Superior temporal gyrus (tissue), 1 donor: ENCODE measurements at regions not wholly inside any gene's neighbourhood (a gene's known extent, or its start where the extent isn't known, plus 50 kb on each side); places are given as distances from the start of the nearest gene placed in this dataset.
"Not testable (repeated sequence)": the region's sequence is repeated elsewhere in the genome, so short reads cannot be mapped to it uniquely, and the experiment has no call there.

ENCODE experiments used
- DNase-seq: peaks from one replicate; pipeline ENCODE4 v3.0.0-alpha.2; 2016; ENCODE audit errors: extremely low spot score

DNA sequence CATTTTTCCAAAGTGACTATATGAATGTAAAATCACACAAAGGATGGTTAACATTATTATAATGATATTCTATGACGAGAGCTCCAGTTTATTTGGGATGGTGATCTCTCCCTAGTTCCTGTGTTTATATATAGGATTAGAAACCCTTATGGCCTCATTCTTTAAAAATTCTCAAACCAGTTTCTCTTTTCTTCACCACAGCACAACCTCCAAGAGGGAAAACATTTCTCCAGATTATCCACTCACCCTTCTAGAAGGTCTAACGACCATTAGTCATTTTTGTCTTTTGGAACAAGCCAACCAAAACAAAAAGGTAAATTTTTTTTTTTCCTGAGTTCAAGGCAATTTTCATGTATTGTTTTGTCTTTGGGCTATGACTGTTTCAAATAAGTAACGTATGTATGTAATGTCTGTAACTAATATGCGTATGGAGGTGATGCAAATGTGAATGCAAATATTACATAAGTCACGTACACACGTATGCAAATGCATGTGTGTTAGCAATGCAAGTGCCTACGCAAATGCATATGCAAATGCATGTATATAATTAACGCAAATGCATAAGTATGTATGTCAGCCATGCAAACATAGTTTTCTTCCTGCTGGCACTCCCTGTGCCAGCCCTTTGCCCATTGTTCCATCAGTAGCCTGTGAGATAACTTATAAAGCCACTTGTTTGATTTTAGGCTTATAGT lies 72.5 kb upstream of the MORC3 start:
- no peak for DNase-seq

DNA sequence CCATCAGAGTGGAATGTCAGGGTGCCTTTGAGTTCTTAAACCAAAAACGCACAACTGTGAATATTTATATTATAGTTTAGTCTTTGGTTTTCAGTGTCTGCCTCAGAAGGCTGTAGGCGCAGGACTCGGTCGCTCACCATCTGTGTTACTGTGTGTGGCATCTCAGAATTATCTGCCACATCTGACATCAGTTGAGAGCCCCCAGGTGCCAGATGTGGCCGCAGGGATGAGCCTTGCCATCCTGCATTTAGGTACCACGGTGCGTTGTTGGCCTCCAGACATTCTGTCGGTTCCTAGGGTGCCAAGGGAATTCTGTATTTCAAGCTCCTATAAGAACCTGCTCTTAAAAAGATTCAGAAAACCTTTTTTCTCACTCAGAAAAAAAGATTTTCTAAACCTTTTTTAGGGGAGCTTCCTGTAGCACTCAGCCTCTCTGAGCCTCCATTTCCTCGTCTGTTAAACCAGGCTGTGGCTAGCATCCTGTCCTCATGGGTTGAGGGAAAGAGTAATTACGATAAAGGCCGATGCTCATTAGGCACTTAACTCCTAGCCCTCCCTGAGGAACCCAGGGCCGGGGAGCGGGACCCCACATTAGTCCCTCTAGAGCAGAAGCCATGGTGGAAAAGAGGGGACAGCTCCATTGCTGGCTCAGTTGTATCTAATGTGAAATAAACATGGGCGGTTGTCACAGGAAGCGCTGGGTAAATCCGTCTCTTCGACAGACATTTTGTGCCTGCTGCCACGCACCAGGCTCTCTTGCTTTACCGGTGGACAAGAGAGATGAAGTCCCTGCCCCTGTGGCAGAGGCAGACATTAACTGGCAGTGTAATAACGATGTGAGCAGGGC lies 70.2 kb upstream of the MORC3 start:
- no peak for DNase-seq

GRCh38 chr21:36250423-36251075 lies 69.4 kb upstream of the MORC3 start:
- DNase-seq, result no peak

DNA sequence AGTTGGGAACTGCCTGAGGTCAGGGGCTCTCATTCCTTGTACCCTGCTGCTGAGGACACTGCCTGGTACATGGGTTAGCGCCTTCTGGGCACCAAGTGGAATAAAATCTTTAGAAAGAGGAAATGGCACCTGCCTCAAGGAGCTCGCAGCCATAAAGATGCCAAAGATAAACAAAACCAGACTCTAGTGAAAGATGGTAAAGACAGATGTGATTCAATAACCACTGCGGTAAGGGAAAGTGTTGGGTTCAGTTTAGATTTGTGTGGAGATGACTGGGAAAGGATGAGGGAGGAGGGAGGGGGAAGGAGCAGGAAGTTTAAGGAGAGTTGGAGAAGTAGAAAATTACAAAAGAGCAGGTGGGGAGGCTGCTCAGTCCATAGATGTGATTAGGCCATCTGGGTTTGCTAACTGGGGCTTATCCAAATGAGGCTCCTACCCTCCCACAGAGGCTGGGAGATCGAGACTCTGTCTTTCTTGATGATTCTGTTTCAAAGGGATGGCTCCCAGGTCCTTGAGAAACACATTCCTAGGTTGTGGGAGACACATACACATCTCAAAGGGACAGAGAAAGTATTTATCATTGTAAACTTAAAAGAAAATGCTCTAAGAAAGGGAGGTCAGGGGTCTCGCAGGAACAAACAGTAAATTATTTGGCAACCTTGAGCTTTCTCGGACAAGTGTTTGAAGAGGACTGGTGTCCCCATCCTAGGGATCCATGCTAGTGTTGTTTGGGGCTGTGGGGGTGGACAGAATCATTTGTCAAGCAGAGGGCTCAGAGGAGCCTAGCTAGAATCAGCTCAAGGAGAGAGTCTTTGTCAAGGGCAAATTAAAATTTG lies 65.7 kb upstream of the MORC3 start:
- DNase-seq, result no peak

- DNase-seq, result no peak
These were observed 64.3 kb upstream of the MORC3 start for GRCh38 chr21:36255663-36256062.

GRCh38 chr21:36257657-36258056 lies 62.3 kb upstream of the MORC3 start:
- DNase-seq, result no peak

- DNase-seq, result peak; percentile 90
These were observed 59.8 kb upstream of the MORC3 start for GRCh38 chr21:36260030-36260787.

DNA sequence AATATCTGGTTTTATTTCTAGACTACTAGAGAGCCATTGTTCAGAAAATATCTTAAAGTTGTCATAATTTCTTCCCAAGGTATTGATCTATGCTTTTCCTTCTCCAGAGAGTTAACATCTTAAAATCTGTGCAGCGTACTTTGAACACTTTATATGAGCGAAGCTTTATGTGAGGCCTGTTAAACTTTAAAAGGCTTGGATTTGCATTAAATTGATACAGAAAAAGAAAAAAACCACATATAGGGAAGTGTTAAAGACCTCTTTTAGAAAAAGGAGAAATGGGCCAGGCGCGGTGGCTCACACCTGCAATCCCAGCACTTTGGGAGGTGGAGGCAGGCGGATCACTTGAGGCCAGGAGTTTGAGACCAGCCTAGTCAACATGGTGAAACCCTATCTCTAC lies 59.2 kb upstream of the MORC3 start:
- no peak for DNase-seq

- DNase-seq, result no peak
These were observed 58.5 kb upstream of the MORC3 start for GRCh38 chr21:36261459-36261858.

- no peak for DNase-seq
These were observed 56.2 kb upstream of the MORC3 start for GRCh38 chr21:36263797-36264196.

- no peak for DNase-seq
These were observed 54.6 kb upstream of the MORC3 start for GRCh38 chr21:36265431-36265830.

- DNase-seq, result not testable (repeated sequence)
These were observed 52.2 kb upstream of the MORC3 start for GRCh38 chr21:36267828-36268227.

DNA sequence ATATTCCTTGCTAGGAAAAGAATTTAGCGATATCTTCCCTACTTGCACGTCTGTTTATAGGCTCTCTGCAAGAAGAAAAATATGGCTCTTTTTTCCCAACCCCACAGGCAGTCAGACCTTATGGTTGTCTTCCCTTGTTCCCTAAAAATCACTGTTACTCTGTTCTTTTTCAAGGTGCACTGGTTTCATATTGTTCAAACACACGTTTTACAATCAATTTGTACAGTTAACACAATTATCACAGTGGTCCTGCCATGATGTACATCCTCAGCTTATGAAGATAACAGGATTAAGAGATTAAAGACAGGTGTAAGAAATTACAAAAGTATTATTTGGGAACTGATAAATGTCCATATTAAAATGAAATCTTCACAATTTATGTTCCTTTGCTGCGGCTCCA lies 51.7 kb upstream of the MORC3 start:
- not testable (repeated sequence) for DNase-seq
